GM19397 (cell line): ENCODE measurements at regions not wholly inside any gene's neighbourhood (a gene's known extent, or its start where the extent isn't known, plus 50 kb on each side); places are given as distances from the start of the nearest gene placed in this dataset.

Experiments used
- ATAC-seq: cut with Tn5 transposase; IDR thresholded peaks from one replicate; pipeline ENCODE4 v1.9.1; 2021; ENCODE audit warnings: mild to moderate bottlenecking, moderate library complexity; ENCODE audit not compliant: unreplicated experiment

DNA sequence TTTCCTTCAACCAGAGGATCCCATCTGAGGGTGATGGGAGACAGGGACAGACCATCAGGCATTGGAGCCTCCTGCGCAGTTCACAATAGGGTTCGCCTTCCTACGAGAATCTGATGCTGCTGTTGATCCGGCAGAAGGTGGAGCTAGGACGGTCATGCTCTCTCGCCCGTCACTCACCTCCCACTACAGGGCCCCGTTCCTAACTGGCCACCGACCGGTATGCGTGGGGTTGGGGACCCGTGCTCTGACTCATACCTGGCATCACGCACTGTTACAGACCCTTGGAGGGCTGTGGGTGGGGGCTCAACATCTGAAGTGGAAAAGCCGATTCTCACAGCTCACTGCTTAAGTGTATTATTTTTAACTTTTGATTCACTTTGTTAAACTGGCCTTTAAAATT is 402.3 kb downstream of the BRD1 start:
- no peak for ATAC-seq

DNA sequence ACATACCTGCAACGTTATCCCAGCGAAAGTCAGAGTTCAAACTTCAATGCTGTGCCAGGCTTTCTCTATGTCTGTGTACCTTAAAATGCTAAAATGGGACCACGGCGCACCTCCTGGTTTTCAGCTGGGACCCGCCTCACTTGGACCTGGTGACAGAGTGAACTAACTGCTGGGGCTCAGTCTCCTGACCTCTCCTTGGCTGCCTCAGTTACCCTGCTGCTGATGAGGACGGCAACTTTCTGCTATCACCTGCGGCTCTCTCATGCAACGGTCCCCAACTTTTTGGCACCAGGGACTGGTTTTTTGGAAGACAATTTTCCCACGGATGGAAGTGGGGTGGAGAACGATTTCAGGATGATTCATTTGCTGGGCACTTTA is 402.8 kb downstream of the BRD1 start:
- ATAC-seq, result no peak

DNA sequence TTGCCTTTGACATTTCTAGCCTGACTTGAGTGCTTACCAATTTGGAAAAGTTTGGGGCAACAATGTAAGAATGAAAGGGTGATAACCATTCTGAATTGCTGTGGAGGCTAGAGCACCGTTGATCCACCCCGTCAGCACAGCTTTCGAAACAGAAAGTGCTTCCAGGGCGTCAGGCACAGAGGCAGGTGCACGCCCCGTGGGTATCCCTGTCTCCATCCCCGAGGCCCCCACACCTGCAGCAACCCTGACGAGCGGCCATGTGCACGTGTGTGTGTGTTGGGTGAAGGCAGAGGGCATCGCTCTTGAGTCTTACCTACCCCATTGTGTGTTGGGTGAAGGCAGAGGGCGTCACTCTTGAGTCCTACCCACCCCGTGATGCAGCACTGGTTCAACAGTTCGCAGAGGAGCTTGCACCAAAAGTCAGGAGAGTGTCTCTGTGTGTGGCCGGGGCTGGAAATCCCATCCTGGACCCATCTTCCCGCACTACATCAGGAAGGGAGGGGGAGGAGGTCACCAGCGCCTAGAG is 404.5 kb downstream of the BRD1 start:
- no peak for ATAC-seq

DNA sequence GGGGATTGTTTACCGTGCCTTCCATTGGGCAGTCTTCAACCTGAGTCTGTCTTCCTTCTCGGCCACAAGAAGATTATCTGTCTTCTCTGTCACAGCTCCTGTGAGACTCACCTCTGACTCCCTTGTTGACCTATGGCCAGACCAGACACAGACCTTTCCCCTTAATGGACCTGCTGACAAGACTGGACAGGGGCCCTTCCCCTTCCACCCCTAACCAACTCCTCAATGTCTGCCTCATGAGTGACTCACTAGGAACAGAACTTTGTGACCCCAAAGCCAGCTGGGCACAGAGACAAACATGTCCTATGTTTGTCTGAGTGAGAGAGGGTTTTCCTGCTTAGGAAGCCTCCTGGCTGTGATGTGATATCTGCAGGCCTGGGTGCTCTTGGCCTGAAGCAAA is 405.0 kb downstream of the BRD1 start:
- ATAC-seq, result no peak

DNA sequence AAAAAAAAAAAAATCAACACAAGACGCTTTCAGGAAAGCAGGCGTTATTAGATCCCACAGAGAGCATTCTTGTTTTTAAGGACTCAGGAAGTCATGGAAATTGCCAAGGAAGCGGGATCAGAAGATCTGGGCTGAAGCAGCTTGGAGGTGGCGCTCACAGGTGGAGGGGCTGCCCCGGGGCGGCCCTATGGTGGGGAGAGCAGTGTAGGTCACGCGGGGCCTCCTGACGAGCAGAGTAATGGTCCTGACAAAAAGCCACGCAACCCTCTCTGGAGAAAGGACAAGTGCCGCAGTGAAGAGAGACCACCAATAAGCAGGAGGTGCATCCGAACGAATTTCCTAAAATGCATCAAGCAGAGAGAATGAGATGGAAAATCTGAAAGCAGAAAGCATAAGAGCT is 407.0 kb downstream of the BRD1 start:
- no peak for ATAC-seq

DNA sequence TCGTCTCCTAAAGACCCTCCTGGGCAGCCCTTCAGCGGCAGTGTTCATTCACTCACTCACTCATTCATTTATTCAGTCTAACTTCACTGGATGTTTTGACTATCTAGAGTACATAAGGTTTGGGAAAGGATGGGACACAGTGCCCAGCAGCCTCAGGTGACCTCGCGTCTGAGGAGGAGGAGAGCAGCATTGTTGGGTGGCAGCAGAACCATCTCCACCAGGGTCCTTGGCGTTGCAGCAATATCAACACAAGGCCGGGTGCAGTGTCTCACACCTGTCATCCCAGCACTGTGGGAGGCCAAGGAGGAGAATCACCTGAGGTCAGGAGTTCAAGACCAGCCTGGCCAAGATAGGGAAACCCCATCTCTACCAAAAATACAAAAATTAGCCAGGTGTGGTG is 408.0 kb downstream of the BRD1 start:
- ATAC-seq, result no peak

DNA sequence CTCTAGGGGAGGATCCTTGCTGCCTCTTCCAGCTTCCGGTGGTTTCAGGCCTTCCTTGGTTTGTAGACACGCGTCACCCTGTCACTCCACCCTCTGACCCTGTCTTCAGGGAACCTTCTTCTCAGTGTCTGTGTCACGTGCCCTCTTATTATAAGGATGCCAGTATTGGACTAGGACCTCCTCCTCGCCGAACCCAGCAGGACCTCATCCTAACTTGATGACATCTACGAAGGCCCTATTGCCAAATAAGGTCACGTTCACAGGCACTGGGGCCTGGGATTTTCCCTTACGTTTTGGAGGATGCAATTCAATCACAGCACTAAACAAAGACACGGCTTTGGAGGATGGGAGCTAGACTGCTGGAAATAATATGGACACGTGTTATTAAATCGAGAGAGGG is 408.7 kb downstream of the BRD1 start:
- ATAC-seq, result no peak

DNA sequence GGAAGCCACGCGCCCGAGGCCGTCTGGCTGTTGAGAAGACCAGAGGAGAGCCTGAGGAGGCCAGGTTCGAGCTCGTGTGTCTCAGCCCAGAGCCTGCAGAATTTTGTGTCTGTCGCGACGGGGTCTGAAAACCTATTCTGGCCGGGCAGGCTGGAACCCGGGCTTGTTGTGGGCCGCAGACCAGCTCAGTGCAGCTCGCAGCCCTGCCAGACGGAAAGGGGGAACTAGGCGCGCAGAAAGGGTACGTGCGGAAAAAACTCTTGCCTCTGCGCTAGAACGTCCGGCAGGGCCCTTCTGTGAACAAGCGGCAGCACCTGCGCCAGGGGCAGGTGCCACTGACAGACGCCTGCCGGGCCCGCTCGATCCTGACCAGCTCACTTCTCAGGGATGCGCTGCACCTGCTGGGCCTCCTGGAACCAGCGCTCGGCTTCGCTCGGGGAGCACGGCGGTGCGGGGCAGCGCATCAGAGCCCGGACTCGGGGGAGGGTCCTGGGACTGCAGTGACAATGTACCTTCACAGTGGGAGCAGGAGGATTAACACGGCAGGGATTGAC is 409.3 kb downstream of the BRD1 start:
- ATAC-seq, result no peak

DNA sequence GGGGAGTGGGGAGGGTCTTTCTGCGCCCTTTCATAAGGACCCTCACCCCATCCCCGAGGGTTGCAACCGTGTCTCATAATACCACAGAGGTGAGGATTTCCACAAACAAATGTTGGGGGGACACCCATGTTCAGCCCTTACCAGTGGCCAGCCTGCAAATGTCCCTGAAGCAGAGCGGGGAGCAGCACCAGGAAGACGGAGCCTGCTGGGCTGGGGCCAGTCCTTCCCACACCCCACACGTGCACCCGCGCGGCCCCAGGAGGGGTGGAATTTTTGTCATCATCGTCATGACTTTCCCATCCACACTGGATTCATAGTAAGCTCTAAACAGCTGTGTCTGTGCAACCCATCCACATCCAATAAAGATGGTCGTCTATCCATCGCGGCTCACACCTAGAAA is 409.8 kb downstream of the BRD1 start:
- ATAC-seq, result no peak

DNA sequence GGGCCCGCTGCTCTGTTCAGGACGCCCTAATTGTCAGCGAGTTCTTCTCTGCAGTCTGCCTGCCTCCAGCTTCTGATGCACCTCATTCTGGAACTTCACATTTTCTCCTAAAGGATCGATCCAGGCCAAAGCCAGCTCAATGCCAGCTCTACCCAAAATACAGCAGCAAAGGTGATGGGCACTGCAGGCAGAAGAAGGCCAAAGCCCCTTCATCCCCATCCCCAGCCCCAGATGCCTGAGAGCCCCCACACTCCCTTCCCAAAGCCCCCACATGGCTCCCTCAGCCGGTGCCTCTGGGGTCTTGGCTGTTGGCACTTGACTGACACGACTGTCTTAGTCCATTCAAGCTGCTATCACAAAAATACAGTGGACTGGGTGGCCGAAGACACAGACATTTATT is 410.3 kb downstream of the BRD1 start:
- ATAC-seq, result no peak

DNA sequence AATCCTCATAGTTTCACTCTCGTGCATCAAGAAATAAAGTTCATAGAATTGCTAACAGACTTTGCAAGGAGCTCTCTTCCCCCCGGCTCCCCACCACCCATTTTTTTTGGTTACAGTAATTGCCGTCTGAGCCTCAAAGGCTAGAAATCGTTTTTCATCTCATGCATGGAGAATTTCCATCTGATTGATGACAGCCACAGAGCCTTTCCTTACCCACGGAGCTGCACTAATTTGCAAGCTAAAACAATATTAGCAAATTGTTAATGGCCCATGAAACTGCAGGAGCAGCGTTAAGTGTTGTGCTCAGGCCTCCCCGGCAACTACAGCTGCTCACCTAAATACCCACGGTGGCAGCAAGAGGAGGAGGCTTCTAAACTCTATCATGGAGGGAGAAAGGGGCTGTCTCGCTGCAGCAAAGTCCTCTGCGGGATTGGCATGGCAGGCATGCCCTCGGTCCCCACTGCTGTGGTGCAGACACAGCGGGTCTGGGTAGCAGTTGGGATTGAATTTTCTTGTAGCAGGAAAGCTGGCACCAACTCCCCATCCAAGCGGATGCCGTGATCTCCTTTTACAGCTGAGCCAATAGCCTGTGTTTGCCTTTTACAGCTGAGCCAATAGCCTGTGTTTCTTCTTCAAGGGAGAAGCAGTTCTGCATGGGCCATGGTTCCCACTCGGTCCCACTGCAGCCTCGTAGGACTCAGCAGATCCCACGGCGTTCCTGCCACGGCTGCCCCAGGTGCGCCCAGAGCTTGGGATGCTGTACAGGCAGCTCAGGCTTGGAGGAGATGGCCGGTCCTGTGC is 412.3 kb downstream of the BRD1 start:
- ATAC-seq, result no peak

DNA sequence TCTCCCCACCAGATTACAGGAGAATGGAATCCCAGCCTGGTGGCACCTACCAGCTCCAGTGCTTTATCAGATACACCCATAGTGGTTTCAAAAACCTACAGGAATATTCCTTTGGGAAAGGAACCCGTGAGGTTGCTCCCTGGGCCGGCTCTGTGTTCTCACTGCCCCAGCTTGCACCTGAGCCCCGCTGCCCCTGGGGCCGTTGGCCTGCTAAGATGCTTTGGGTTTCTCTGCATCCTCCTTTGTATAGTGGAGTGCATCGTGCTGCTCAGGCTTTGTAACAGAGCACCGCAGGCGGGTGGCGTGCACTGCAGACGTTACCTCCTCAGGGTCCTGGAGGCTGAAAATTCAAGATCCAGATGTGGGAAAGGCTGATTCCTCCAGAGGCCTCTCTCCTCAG is 414.1 kb downstream of the BRD1 start:
- ATAC-seq, result no peak

DNA sequence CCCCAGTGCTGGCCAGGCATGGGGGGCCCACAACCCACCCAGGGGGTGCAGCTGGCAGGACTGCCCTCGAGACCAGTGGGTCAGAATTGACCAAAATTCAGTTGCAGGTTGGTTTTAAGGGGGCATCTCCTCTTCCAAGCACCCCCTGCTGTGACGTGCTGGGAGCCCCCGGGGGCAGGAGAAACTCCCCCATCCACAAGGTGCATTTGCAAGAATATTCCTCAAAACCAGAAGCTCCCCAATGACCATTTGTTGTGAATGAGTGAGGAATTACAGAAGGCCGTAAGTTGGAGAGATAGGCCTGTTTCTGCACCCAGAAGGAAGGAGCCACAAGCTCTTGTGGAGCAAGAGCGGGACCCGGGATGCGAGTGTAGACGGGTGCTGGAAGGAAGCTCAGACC is 414.5 kb downstream of the BRD1 start:
- no peak for ATAC-seq

DNA sequence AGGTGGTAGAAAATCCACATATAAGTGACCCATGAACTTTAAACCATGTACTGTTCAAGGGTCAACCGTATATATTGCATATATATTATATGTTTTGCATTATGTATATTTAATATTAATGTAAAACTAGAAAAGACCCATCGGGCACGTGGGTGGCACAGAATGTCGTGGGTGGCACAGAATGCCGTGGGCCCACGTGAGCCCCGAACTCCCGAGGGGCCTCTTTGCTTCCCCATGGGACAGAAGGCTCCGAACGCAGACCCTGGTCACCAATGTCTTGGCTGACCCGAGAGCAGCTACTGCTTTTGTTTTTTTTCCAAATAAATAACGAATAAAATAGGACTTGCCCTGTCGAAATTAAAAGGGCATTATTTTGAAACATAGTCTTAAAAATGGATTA is 415.4 kb downstream of the BRD1 start:
- no peak for ATAC-seq

DNA sequence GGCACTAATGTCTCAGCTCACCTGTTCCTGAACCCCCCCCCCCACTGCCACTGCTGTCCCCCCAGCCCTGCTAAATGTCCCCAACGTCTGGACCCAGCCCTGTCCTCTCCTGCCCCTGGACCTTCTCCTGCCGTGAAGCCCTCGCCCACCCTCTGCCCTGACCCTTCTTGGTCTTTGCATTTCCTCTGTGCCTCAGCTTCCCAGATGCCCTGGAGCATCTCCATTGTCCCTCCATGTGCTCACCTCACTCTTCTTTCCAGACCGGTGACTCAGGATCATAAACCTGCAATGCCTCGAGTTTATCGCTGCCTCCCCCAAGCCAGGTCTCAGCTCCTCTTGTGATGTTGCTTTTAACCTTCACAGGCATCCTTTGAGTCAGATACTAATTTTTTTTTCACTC is 416.4 kb downstream of the BRD1 start:
- no peak for ATAC-seq

DNA sequence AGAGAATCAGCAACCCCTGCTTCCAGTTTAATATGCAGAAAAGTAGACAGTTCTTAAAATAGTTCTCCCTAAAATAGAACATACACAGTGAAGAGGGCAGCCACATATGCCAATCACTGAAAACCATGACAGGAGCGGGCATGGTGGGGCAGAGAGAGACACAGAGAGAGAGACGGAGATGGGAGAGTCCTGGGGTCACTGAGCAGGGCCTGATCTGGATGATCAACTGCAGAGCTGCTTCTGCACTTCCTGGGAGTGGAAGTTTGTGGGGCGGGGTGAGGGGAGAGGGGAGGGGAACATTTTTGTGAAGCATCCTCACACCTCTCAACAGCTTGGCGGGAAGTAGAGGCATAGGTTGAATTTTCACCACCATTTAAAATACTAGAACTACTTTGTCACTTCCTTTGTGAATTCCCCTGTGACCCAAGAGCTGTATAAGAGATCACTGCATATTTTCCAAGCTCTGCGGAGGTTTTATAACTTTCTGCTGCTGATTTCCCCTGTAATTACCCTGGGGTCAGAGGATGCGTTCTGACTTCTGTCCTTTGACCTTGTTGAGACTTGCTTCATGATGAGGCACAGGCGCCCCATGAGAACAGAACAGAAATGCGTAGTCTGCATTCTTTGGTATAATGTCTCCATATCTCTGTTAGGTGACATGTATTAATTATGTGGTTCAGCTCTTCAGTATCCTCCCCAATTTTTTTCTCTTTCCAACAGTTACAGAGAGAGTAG is 419.4 kb downstream of the BRD1 start:
- no peak for ATAC-seq

DNA sequence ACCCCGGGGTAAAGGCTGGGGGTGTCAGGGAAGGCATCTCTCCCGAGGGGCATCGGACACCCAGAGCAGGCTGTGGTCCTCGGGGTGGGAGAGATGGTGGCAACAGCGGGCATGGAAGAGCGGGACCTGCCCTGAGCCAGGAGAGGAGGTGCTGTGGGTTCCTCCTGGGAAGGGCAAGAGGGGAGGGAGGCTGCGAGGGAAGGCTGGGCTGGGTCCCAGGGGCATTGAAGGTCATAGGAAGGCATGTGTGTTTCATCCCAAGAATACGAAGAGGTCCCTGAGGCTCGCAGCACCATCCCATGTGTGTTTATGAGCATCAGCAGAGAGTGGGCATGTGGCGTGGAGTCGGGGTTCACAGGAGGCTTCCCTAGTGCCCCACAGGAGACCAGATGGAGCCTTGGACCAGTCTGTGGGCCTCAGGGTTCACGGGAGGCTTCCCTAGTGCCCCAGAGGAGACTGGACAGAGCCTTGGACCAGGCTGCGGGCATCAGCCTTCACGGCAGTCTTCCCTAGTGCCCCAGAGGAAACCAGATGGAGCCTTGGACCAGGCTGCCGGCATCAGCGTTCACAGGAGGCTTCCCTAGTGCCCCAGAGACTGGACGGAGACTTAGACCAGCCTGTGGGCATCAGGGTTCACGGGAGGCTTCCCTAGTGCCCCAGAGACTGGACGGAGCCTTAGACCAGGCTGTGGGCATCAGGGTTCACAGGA is 420.6 kb downstream of the BRD1 start:
- ATAC-seq, result no peak

DNA sequence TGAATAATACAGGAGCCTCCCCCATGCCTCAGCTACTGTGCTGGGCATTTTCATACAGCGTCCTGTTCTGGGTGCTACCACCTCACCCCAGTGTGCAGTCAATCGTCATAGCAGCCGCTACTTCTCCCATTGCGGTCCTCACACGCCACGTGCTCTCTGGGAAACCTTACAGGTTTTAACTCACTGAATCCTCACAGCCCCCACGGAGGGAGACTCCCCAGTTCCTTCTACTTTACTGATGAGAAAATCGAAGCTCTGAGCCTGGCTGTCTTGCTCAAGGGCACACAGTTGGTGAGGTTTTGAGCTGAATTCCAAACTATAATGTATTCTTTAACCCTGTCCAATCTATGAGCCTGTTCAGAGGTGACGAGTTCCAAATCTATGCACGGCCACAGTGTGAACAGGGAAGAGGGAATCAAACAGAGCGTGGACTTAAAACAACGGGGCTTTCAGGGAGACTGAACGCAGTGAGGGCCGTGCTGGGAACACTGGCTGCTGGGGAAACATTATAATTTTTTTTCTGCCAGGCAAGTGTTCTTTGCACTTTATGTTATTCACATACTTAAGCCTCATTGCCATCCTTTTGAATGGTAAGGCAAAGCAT is 421.5 kb downstream of the BRD1 start:
- no peak for ATAC-seq

DNA sequence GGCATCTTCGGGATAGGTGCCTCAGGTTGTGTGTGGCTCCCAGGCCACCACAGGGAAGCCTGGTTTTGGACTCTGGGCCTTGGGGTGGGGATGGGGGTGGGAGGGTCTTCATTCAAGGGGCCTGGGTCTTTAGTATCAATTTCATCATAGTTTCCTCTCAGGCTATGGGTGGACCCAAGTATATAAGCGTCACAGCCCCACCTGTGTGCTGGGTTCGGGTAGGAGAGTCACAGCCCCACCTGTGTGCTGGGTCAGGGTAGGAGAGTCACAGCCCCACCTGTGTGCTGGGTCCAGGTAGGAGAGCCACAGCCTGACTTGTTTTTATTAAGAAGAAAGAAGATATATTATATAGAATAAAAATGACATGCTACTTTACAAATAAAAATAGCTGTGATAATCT is 422.1 kb downstream of the BRD1 start:
- no peak for ATAC-seq

DNA sequence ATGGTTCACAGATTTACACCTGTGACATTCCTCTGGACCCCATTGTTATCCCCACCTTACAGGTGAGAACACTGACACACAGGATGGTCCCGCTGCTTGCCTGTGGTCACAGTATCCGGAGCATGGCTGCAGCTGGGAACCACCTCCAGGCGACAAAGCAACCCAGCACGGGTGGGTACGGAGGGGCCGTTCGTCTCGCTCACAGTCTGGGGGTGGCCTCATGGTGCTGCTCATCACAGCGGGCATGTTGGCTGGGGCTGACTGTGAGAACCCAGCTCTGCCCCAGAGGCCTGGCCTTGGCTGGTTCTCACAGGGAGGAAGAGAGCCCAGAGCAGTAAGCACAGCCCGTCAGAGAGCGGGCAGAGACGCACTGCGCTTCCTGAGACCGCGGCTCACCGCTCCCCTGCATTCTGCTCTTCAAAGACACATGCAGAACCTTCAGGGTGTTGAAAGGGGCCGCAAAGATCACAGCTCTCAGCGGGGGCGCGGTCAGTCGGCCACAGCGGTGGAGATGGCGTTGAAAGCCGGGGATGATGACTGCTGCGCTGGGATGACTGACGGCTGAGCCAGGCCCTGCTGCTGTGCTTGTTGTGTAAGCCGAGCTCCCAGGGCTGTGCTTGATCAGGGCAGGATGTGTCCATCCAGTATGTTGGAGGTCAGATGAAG is 423.0 kb downstream of the BRD1 start:
- no peak for ATAC-seq

DNA sequence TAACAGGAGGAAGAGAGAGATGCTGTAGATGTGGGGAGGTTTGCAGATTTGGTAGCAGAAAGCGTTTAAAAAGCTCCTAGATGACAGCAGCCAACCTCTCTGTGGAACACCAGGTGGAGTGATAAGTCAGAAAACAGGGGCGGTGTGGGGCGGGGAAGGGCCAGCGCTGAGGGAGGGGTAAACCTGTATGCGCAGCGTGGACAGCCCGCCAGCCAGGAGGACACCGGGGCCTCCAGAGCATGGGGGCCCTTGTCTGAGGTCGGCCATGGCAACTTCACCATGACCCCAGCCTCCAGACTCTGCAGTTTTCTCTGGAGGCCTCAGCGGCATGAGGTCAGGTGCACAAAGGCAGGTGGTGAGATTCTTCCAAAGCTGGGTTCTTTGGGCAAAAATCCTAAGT is 423.7 kb downstream of the BRD1 start:
- no peak for ATAC-seq
